Peyer's patch (tissue), 4 donors: ENCODE measurements at regions not wholly inside any gene's neighbourhood (a gene's known extent, or its start where the extent isn't known, plus 50 kb on each side); places are given as distances from the start of the nearest gene placed in this dataset.

Experiments used
- CTCF ChIP-seq, 6 experiments: fragments of 450-650 bp in 4 of 6; fragments of 200-600 bp in 2 of 6; sonication (generic) in 1 of 6; IDR thresholded peaks; one replicate each; pipeline ENCODE4 v1.5.1; 2017 to 2019; ENCODE audit warnings: antibody characterized with exemption in 6 of 6, mild to moderate bottlenecking in 3 of 6, moderate library complexity in 1 of 6
- POLR2A ChIP-seq, 2 donors: fragments of 450-650 bp; IDR thresholded peaks; one replicate each; pipeline ENCODE4 v1.5.1; 2017; ENCODE audit warnings: antibody characterized with exemption in 2 of 2, mild to moderate bottlenecking in 2 of 2, moderate library complexity in 2 of 2

GRCh38 chr1:60502506-60502905 is 428.9 kb upstream of the C1orf87 start:
- TF ChIP-seq POLR2A (IDR thresholded peaks at IDR 0.05) (no peak), CTCF (IDR thresholded peaks at IDR 0.05) (no peak)
